H1 (cell line): ENCODE measurements at regions not wholly inside any gene's neighbourhood (a gene's known extent, or its start where the extent isn't known, plus 50 kb on each side); places are given as distances from the start of the nearest gene placed in this dataset.

ENCODE experiments used
- CTCF ChIP-seq, 3 experiments: IDR thresholded peaks; 1 replicate in 2 of 3; 2 replicates in 1 of 3; pipeline versions ENCODE4 v1.5.1 to v1.6.1; 2011; ENCODE audit warnings: low read length in 3 of 3, mild to moderate bottlenecking in 3 of 3, inconsistent platforms in 2 of 3, low read depth in 1 of 3, moderate library complexity in 1 of 3; ENCODE audit not compliant: insufficient read depth in 1 of 3; ENCODE audit errors: control extremely low read depth in 1 of 3
- EGR1 ChIP-seq: IDR thresholded peaks from 2 replicates; pipeline ENCODE4 v1.6.1; 2011; ENCODE audit warnings: low read depth, low read length, borderline replicate concordance
- MAFK ChIP-seq: IDR thresholded peaks from 2 replicates; pipeline ENCODE4 v1.6.1; 2012; ENCODE audit warnings: low read depth, mild to moderate bottlenecking, improper control_type of control experiment, low read length
- NANOG ChIP-seq: IDR thresholded peaks from 2 replicates; pipeline ENCODE4 v1.6.1; 2011; ENCODE audit warnings: low read length, low read depth, mild to moderate bottlenecking, inconsistent platforms; ENCODE audit not compliant: insufficient read depth, poor library complexity, severe bottlenecking
- NRF1 ChIP-seq: IDR thresholded peaks from 2 replicates; pipeline ENCODE4 v1.6.1; 2011; ENCODE audit warnings: mild to moderate bottlenecking, low read depth, low read length, improper control_type of control experiment
- POLR2A ChIP-seq, 2 experiments: IDR thresholded peaks; 1 replicate in 1 of 2; 2 replicates in 1 of 2; pipeline ENCODE4 v1.6.1; 2011; ENCODE audit warnings: low read depth in 2 of 2, low read length in 2 of 2, mild to moderate bottlenecking in 2 of 2; ENCODE audit errors: control extremely low read depth in 1 of 2
- TBP ChIP-seq: IDR thresholded peaks from 2 replicates; pipeline ENCODE4 v1.6.1; 2011; ENCODE audit warnings: low read depth, low read length, improper control_type of control experiment
- TEAD4 ChIP-seq: IDR thresholded peaks from 2 replicates; pipeline ENCODE4 v1.6.1; 2012; ENCODE audit warnings: low read depth, low read length, inconsistent platforms, mixed read lengths
- YY1 ChIP-seq: IDR thresholded peaks from 2 replicates; pipeline ENCODE4 v1.6.1; 2011; ENCODE audit warnings: low read depth, mild to moderate bottlenecking, low read length

- TF ChIP-seq POLR2A (IDR thresholded peaks at IDR 0.05; ENCODE audit: control extremely low read depth in 1 of 2, low read depth in 2 of 2, low read length in 2 of 2), result no peak
- TF ChIP-seq CTCF (IDR thresholded peaks at IDR 0.05; ENCODE audit: control extremely low read depth in 1 of 3, insufficient read depth in 1 of 3, low read depth in 1 of 3, low read length in 3 of 3), result no peak
- no peak for TF ChIP-seq NRF1
- TF ChIP-seq TEAD4, result no peak
- no peak for TF ChIP-seq TBP
- TF ChIP-seq EGR1, result no peak
- no peak for TF ChIP-seq NANOG
- TF ChIP-seq MAFK, result no peak
- TF ChIP-seq YY1, result no peak
Measured at GRCh38 chr5:112586596-112587062, 151.1 kb upstream of the APC start.
